HEK293 (cell line): ENCODE measurements at regions not wholly inside any gene's neighbourhood (a gene's known extent, or its start where the extent isn't known, plus 50 kb on each side); places are given as distances from the start of the nearest gene placed in this dataset.

ENCODE experiments used
- CTCF ChIA-PET: fragments of 350-600 bp; formaldehyde crosslinking; extraction: SDS; loops from one replicate; lab custom pipeline; 2021; ENCODE audit warnings: antibody characterized with exemption; lab: Yijun Ruan, JAX
- POLR2A ChIA-PET: fragments of 300-600 bp; formaldehyde crosslinking; extraction: SDS; loops from one replicate; lab custom pipeline; 2020; ENCODE audit warnings: antibody characterized with exemption, inconsistent platforms; lab: Yijun Ruan, JAX
- H3K27ac ChIP-seq: fragments of 200-500 bp; sonication (Bioruptor generic); 2 replicates; pipeline ENCODE4 v1.5.1; 2014; ENCODE audit warnings: low read depth, low read length, control low read depth, inconsistent platforms; ENCODE audit errors: extremely low read depth
- H3K36me3 ChIP-seq, 2 experiments: fragments of 200-500 bp in 1 of 2; sonication (Bioruptor generic) in 1 of 2; 1 replicate in 1 of 2; 2 replicates in 1 of 2; pipeline ENCODE4 v1.5.1; 2014 to 2017; ENCODE audit warnings: inconsistent platforms in 2 of 2, low read length in 2 of 2; ENCODE audit not compliant: control insufficient read depth in 2 of 2, insufficient read depth in 1 of 2
- H3K4me1 ChIP-seq: fragments of 200-500 bp; sonication (Bioruptor generic); 2 replicates; pipeline ENCODE4 v1.5.1; 2014; ENCODE audit warnings: mild to moderate bottlenecking, low read length, inconsistent platforms; ENCODE audit not compliant: control insufficient read depth, insufficient read depth
- H3K4me3 ChIP-seq: 2 replicates; pipeline ENCODE4 v1.5.1; 2011; ENCODE audit warnings: low read depth, mild to moderate bottlenecking, control low read depth, low read length, moderate library complexity
- H3K9me3 ChIP-seq: fragments of 200-500 bp; sonication (Bioruptor generic); 2 replicates; pipeline ENCODE4 v1.5.1; 2014; ENCODE audit warnings: low read depth, low read length, inconsistent platforms; ENCODE audit not compliant: control insufficient read depth, insufficient read depth
- CTCF ChIP-seq: fragments of 450-650 bp; formaldehyde crosslinking; IDR thresholded peaks from 2 replicates; pipeline ENCODE4 v1.5.1; 2016; ENCODE audit warnings: missing biosample characterization, missing genetic modification characterization
- KLF17 ChIP-seq: fragments of 450-650 bp; formaldehyde crosslinking; IDR thresholded peaks from 2 replicates; pipeline ENCODE4 v1.5.1; 2016; ENCODE audit warnings: missing biosample characterization, missing genetic modification characterization
- SCRT2 ChIP-seq: fragments of 450-650 bp; formaldehyde crosslinking; IDR thresholded peaks from 2 replicates; pipeline ENCODE4 v1.5.1; 2016; ENCODE audit warnings: missing biosample characterization, missing genetic modification characterization
- ZBTB1 ChIP-seq: fragments of 450-650 bp; formaldehyde crosslinking; IDR thresholded peaks from 2 replicates; pipeline ENCODE4 v1.5.1; 2016; ENCODE audit warnings: missing biosample characterization, missing genetic modification characterization
- ZBTB10 ChIP-seq: fragments of 450-650 bp; formaldehyde crosslinking; IDR thresholded peaks from 2 replicates; pipeline ENCODE4 v1.5.1; 2016; ENCODE audit warnings: missing biosample characterization, missing genetic modification characterization
- ZEB2 ChIP-seq: fragments of 450-650 bp; formaldehyde crosslinking; IDR thresholded peaks from 2 replicates; pipeline ENCODE4 v1.5.1; 2016; ENCODE audit warnings: missing biosample characterization, missing genetic modification characterization
- ZNF184 ChIP-seq: fragments of 450-650 bp; IDR thresholded peaks from 2 replicates; pipeline ENCODE4 v1.5.1; 2018; ENCODE audit warnings: missing biosample characterization, mild to moderate bottlenecking, missing genetic modification characterization
- ZNF23 ChIP-seq: fragments of 450-650 bp; formaldehyde crosslinking; IDR thresholded peaks from 2 replicates; pipeline ENCODE4 v1.5.1; 2016; ENCODE audit warnings: missing biosample characterization, missing genetic modification characterization, borderline replicate concordance
- ZNF239 ChIP-seq: fragments of 450-650 bp; formaldehyde crosslinking; IDR thresholded peaks from 2 replicates; pipeline ENCODE4 v1.5.1; 2016; ENCODE audit warnings: missing biosample characterization, missing genetic modification characterization
- ZNF266 ChIP-seq: fragments of 450-650 bp; formaldehyde crosslinking; IDR thresholded peaks from 2 replicates; pipeline ENCODE4 v1.5.1; 2016; ENCODE audit warnings: missing biosample characterization, missing genetic modification characterization, low read depth
- ZNF391 ChIP-seq: fragments of 450-650 bp; formaldehyde crosslinking; IDR thresholded peaks from 2 replicates; pipeline ENCODE4 v1.5.1; 2016; ENCODE audit warnings: low read depth, missing biosample characterization, missing genetic modification characterization, borderline replicate concordance
- ZNF426 ChIP-seq: fragments of 450-650 bp; formaldehyde crosslinking; IDR thresholded peaks from 2 replicates; pipeline ENCODE4 v1.5.1; 2017; ENCODE audit warnings: missing biosample characterization, missing genetic modification characterization, mild to moderate bottlenecking, inconsistent platforms, moderate library complexity
- ZNF48 ChIP-seq: fragments of 450-650 bp; formaldehyde crosslinking; IDR thresholded peaks from 2 replicates; pipeline ENCODE4 v1.5.1; 2016; ENCODE audit warnings: missing biosample characterization, missing genetic modification characterization
- ZNF510 ChIP-seq: fragments of 450-650 bp; formaldehyde crosslinking; IDR thresholded peaks from 2 replicates; pipeline ENCODE4 v1.5.1; 2018; ENCODE audit warnings: mild to moderate bottlenecking, missing genetic modification characterization, missing biosample characterization; ENCODE audit not compliant: insufficient replicate concordance
- ZNF549 ChIP-seq: fragments of 450-650 bp; IDR thresholded peaks from 2 replicates; pipeline ENCODE4 v1.5.1; 2018; ENCODE audit warnings: missing biosample characterization, missing genetic modification characterization, mild to moderate bottlenecking, inconsistent platforms, moderate library complexity
- ZNF560 ChIP-seq: fragments of 450-650 bp; formaldehyde crosslinking; IDR thresholded peaks from 2 replicates; pipeline ENCODE4 v1.5.1; 2017; ENCODE audit warnings: missing biosample characterization, missing genetic modification characterization, borderline replicate concordance
- ZNF692 ChIP-seq: fragments of 450-650 bp; formaldehyde crosslinking; IDR thresholded peaks from 2 replicates; pipeline ENCODE4 v1.5.1; 2016; ENCODE audit warnings: missing biosample characterization, missing genetic modification characterization
- ZNF830 ChIP-seq: fragments of 450-650 bp; IDR thresholded peaks from 2 replicates; pipeline ENCODE4 v1.5.0; 2018; ENCODE audit warnings: missing biosample characterization, missing genetic modification characterization, low read depth, mild to moderate bottlenecking, moderate library complexity

- TF ChIP-seq ZEB2 (tag by site-specific recombination) (no peak), ZNF692 (tag by site-specific recombination) (no peak), ZNF48 (tag by site-specific recombination) (no peak), KLF17 (no peak), ZNF239 (tag by site-specific recombination) (no peak), ZNF266 (tag by site-specific recombination) (no peak), ZBTB10 (tag by site-specific recombination) (no peak), ZNF830 (tag by site-specific recombination) (no peak), ZBTB1 (tag by site-specific recombination) (no peak), SCRT2 (no peak), CTCF (tag by site-specific recombination) (no peak), ZNF426 (tag by site-specific recombination) (no peak), ZNF184 (tag by site-specific recombination) (no peak), ZNF560 (tag by site-specific recombination) (no peak)
- POLR2A ChIA-PET, result no interaction called here
- no peaks in the 10 kb centered on the region for H3K36me3 ChIP-seq
Measured at GRCh38 chr5:165508286-165508685, 2002.9 kb downstream of the MAT2B start.

GRCh38 chr5:165508861-165509260 lies 2003.4 kb downstream of the MAT2B start:
- no peak for TF ChIP-seq ZNF549 (tag by site-specific recombination)
- no peak for TF ChIP-seq ZNF23 (tag by site-specific recombination)
- TF ChIP-seq ZNF391 (tag by site-specific recombination), result no peak
- TF ChIP-seq ZNF510, result no peak
- CTCF ChIA-PET, result no interaction called here
- POLR2A ChIA-PET, result no interaction called here
- no peaks in the 10 kb centered on the region for H3K36me3 ChIP-seq
- no peaks in the 10 kb centered on the region for H3K9me3 ChIP-seq
- no peaks in the 10 kb centered on the region for H3K4me1 ChIP-seq
- H3K4me3 ChIP-seq, result no peak overlapping the region
- no peak overlapping the region for H3K27ac ChIP-seq

More at GRCh38 chr5:165508286-165508685, 2002.9 kb downstream of the MAT2B start:
- CTCF ChIA-PET, result no interaction called here
- no peak overlapping the region for H3K4me3 ChIP-seq
- H3K9me3 ChIP-seq, result no peaks in the 10 kb centered on the region
- no peak overlapping the region for H3K27ac ChIP-seq
- no peaks in the 10 kb centered on the region for H3K4me1 ChIP-seq
